ENCODE measurements at regions not wholly inside any gene's neighbourhood (a gene's known extent, or its start where the extent isn't known, plus 50 kb on each side); places are given as distances from the start of the nearest gene placed in this dataset.

GRCh38 chr9:126223798-126224531 lies 102.7 kb upstream of the MVB12B start:
- DNase-seq (ENCODE audit: low spot score in 2 of 2): no peak
- Histone ChIP-seq H3K27me3 (peaks cover 86% of the 10 kb centered on the region), H3K27ac (no peak overlapping the region), H3K36me3 (no peaks in the 10 kb centered on the region), H3K4me1 (peaks cover 7% of the 10 kb centered on the region), H3K9me3 (no peaks in the 10 kb centered on the region), H3K4me3 (no peak overlapping the region)
- WGBS: 74% methylated on average over 5 of the region's 6 CpGs
- TF ChIP-seq CTCF (IDR thresholded peaks at IDR 0.05) (no peak), POLR2A (IDR thresholded peaks at IDR 0.05) (no peak), EP300 (IDR thresholded peaks at IDR 0.05) (no peak), POLR2AphosphoS5 (IDR thresholded peaks at IDR 0.05) (no peak)

- peaks cover 74% of the 10 kb centered on the region for H3K27me3 ChIP-seq
- WGBS: 71% methylated on average over 17 of the region's 18 CpGs
- TF ChIP-seq POLR2A (IDR thresholded peaks at IDR 0.05) (no peak), EP300 (IDR thresholded peaks at IDR 0.05) (no peak), CTCF (IDR thresholded peaks at IDR 0.05) (no peak), POLR2AphosphoS5 (IDR thresholded peaks at IDR 0.05) (no peak)
Measured at GRCh38 chr9:126225611-126226609, 100.7 kb upstream of the MVB12B start.

GRCh38 chr9:126226991-126227936 lies 99.4 kb upstream of the MVB12B start:
- peaks cover 60% of the 10 kb centered on the region for H3K27me3 ChIP-seq
- 80% methylated on average over 24 of the region's 27 CpGs for WGBS
- DNase-seq (ENCODE audit: low spot score in 2 of 2): peak in 1 of 2 donors; percentile 57
- H3K36me3 ChIP-seq: no peaks in the 10 kb centered on the region
- H3K27ac ChIP-seq: no peak overlapping the region
- peaks cover 7% of the 10 kb centered on the region for H3K4me1 ChIP-seq
- no peak overlapping the region for H3K4me3 ChIP-seq
- no peaks in the 10 kb centered on the region for H3K9me3 ChIP-seq
- TF ChIP-seq CTCF (IDR thresholded peaks at IDR 0.05) (no peak), POLR2AphosphoS5 (IDR thresholded peaks at IDR 0.05) (no peak), POLR2A (IDR thresholded peaks at IDR 0.05) (no peak)

More at GRCh38 chr9:126225611-126226609, 100.7 kb upstream of the MVB12B start:
- Histone ChIP-seq H3K4me1 (peaks cover 7% of the 10 kb centered on the region), H3K36me3 (no peaks in the 10 kb centered on the region), H3K27ac (no peak overlapping the region), H3K9me3 (no peaks in the 10 kb centered on the region), H3K4me3 (no peak overlapping the region)
- DNase-seq (ENCODE audit: low spot score in 2 of 2): peak in 1 of 2 donors; percentile 65

- DNase-seq (ENCODE audit: low spot score in 2 of 2): peak in 1 of 2 donors; percentile 65
- Histone ChIP-seq H3K36me3 (no peaks in the 10 kb centered on the region), H3K4me3 (no peak overlapping the region), H3K27ac (no peak overlapping the region), H3K4me1 (peaks cover 3% of the 10 kb centered on the region), H3K9me3 (no peaks in the 10 kb centered on the region), H3K27me3 (peaks cover 51% of the 10 kb centered on the region)
- TF ChIP-seq EP300 (IDR thresholded peaks at IDR 0.05) (no peak), CTCF (IDR thresholded peaks at IDR 0.05) (no peak), POLR2AphosphoS5 (IDR thresholded peaks at IDR 0.05) (no peak), POLR2A (IDR thresholded peaks at IDR 0.05) (no peak)
- 80% methylated on average over 12 of the region's 14 CpGs for WGBS
Measured at GRCh38 chr9:126228111-126228780, 98.4 kb upstream of the MVB12B start.

Measured in suprapubic skin (tissue), 4 donors.